GM12878 (cell line): ENCODE measurements at regions not wholly inside any gene's neighbourhood (a gene's known extent, or its start where the extent isn't known, plus 50 kb on each side); places are given as distances from the start of the nearest gene placed in this dataset.

Experiments
- ATAC-seq: fragments of 200-7000 bp; cut with Tn5 transposase; 3 replicates; pipeline ENCODE4 v1.9.1; 2020; ENCODE audit warnings: mild to moderate bottlenecking, moderate library complexity
- BruUV-seq: library from RNA; stranded (reverse); fragments of 400-500 nt; replicated peaks from 2 replicates; lab custom pipeline; 2021; lab: Mats Ljungman, UMichigan
- CTCF ChIA-PET: fragments of 300-600 bp; sonication (Branson Sonifier 250); formaldehyde crosslinking; extraction: SDS; loops from one replicate; lab custom pipeline; 2021; ENCODE audit warnings: inconsistent platforms; lab: Yijun Ruan, JAX
- POLR2A ChIA-PET: fragments of 350-600 bp; formaldehyde crosslinking; extraction: SDS; loops from one replicate; lab custom pipeline; 2021; ENCODE audit warnings: inconsistent platforms; lab: Charles Lee
- RAD21 ChIA-PET: fragments of 300-600 bp; sonication (Branson Sonifier 250); formaldehyde crosslinking; loops from one replicate; lab custom pipeline; 2023; ENCODE audit warnings: antibody characterized with exemption; ENCODE audit not compliant: unreplicated experiment; lab: Charles Lee
- SMC1A ChIA-PET: fragments of 300-600 bp; sonication (Branson Sonifier 250); formaldehyde crosslinking; loops from one replicate; lab custom pipeline; 2023; ENCODE audit not compliant: unreplicated experiment, uncharacterized antibody; lab: Charles Lee
- DNase-seq: peaks from one replicate; pipeline ENCODE4 v3.0.0-alpha.2; 2011; ENCODE audit warnings: low read depth, low spot score
- FAIRE-seq: peaks from 3 replicates; lab custom pipeline; 2011; peaks lifted over from hg19 to GRCh38; lab: Jason Lieb, UNC
- H2AFZ ChIP-seq: 2 replicates; pipeline ENCODE4 v1.6.0; 2011; ENCODE audit warnings: low read depth, low read length, control low read depth; ENCODE audit not compliant: control insufficient read depth
- H3K27ac ChIP-seq: 2 replicates; pipeline ENCODE4 v1.5.1; 2011; ENCODE audit warnings: control low read depth; ENCODE audit not compliant: control insufficient read depth, insufficient read depth
- H3K27me3 ChIP-seq, 2 experiments: replicated peaks in 1 of 2; 2 replicates each; pipeline versions ENCODE4 v1.6.0 to v1.6.1; 2011; ENCODE audit warnings: low read length in 1 of 2; ENCODE audit not compliant: control insufficient read depth in 2 of 2, insufficient read depth in 2 of 2
- H3K36me3 ChIP-seq, 2 experiments: 2 replicates each; pipeline ENCODE4 v1.5.1; 2011; ENCODE audit warnings: low read length in 1 of 2; ENCODE audit not compliant: control insufficient read depth in 2 of 2, insufficient read depth in 2 of 2
- H3K4me1 ChIP-seq: 2 replicates; pipeline ENCODE4 v1.6.1; 2011; ENCODE audit warnings: mild to moderate bottlenecking, low read length, moderate library complexity, mixed read lengths; ENCODE audit not compliant: control insufficient read depth, insufficient read depth
- H3K4me2 ChIP-seq: 2 replicates; pipeline ENCODE4 v1.6.0; 2011; ENCODE audit warnings: control low read depth; ENCODE audit not compliant: control insufficient read depth, insufficient read depth
- H3K4me3 ChIP-seq: fragments of 200-600 bp; sonication (generic); 2 replicates; pipeline ENCODE4 v1.5.1; 2016
- H3K79me2 ChIP-seq: 2 replicates; pipeline ENCODE4 v1.6.0; 2011; ENCODE audit warnings: low read length; ENCODE audit not compliant: control insufficient read depth, insufficient read depth
- H3K9ac ChIP-seq: 2 replicates; pipeline ENCODE4 v1.8.0; 2011; ENCODE audit warnings: low read length, control low read depth, mixed read lengths; ENCODE audit not compliant: control insufficient read depth, insufficient read depth
- H3K9me3 ChIP-seq: replicated peaks from 3 replicates; pipeline ENCODE4 v1.5.1; 2011; ENCODE audit warnings: mild to moderate bottlenecking, low read length; ENCODE audit not compliant: control insufficient read depth, insufficient read depth
- H4K20me1 ChIP-seq: 2 replicates; pipeline ENCODE4 v1.6.0; 2011; ENCODE audit not compliant: control insufficient read depth, insufficient read depth
- CHD1 ChIP-seq: IDR thresholded peaks from 2 replicates; pipeline ENCODE4 v1.6.1; 2012; ENCODE audit warnings: low read depth, low read length, improper control_type of control experiment
- CHD2 ChIP-seq: IDR thresholded peaks from 2 replicates; pipeline ENCODE4 v1.6.1; 2011; ENCODE audit warnings: low read depth, low read length, improper control_type of control experiment, borderline replicate concordance
- EGR1 ChIP-seq, 2 experiments: IDR thresholded peaks; 1 replicate in 1 of 2; 2 replicates in 1 of 2; pipeline ENCODE4 v1.6.1; 2011 to 2012; ENCODE audit warnings: low read depth in 2 of 2, low read length in 2 of 2, borderline replicate concordance in 1 of 2, mild to moderate bottlenecking in 1 of 2, moderate library complexity in 1 of 2
- EZH2 ChIP-seq: IDR thresholded peaks from 2 replicates; pipeline ENCODE4 v1.6.1; 2012; ENCODE audit warnings: low read depth, mild to moderate bottlenecking, control low read depth, inconsistent platforms, low read length, borderline replicate concordance; ENCODE audit not compliant: control insufficient read depth
- FOXM1 ChIP-seq: IDR thresholded peaks from 2 replicates; pipeline ENCODE4 v1.6.1; 2012; ENCODE audit warnings: low read depth, mild to moderate bottlenecking, inconsistent platforms, low read length, moderate library complexity
- GABPA ChIP-seq: IDR thresholded peaks from 2 replicates; pipeline ENCODE4 v1.6.1; 2014; ENCODE audit warnings: antibody characterized with exemption, low read depth, mild to moderate bottlenecking, inconsistent platforms
- IKZF1 ChIP-seq: fragments of 450-650 bp; conservative IDR thresholded peaks from 2 replicates; pipeline ENCODE4 v1.6.1; 2017; ENCODE audit warnings: antibody characterized with exemption, mild to moderate bottlenecking
- MXI1 ChIP-seq: fragments of 150-350 bp; IDR thresholded peaks from 2 replicates; pipeline ENCODE4 v1.6.1; 2011; ENCODE audit warnings: low read depth, mild to moderate bottlenecking, inconsistent platforms, low read length, improper control_type of control experiment
- PML ChIP-seq: IDR thresholded peaks from 2 replicates; pipeline ENCODE4 v1.6.1; 2012; ENCODE audit warnings: low read length, inconsistent platforms
- PRDM15 ChIP-seq: fragments of 450-650 bp; formaldehyde crosslinking; IDR thresholded peaks from 2 replicates; pipeline ENCODE4 v1.4.0; 2020; ENCODE audit warnings: mild to moderate bottlenecking, moderate library complexity
- RB1 ChIP-seq: fragments of 450-650 bp; formaldehyde crosslinking; IDR thresholded peaks from 2 replicates; pipeline ENCODE4 v1.6.1; 2017; ENCODE audit warnings: mild to moderate bottlenecking, borderline replicate concordance
- SREBF2 ChIP-seq: IDR thresholded peaks from 2 replicates; pipeline ENCODE4 v1.6.1; 2012; ENCODE audit warnings: mild to moderate bottlenecking, low read length
- TARDBP ChIP-seq: IDR thresholded peaks from 2 replicates; pipeline ENCODE4 v1.6.1; 2016; ENCODE audit warnings: borderline replicate concordance
- WGBS: methylation state at CpG from one replicate; pipeline ENCODE4 v1.1.6; 2016; ENCODE audit warnings: low lambda C conversion rate; ENCODE audit not compliant: insufficient replicate concordance, insufficient coverage; ENCODE audit errors: missing lambda C conversion rate; 5-methylcytosine and 5-hydroxymethylcytosine counted together
- in situ Hi-C: fragments of 300-500 bp; cut with MboI; formaldehyde crosslinking; loops from 9 replicates; pipeline ENCODE4 v1.14.3; 2018; ENCODE audit warnings: mixed read lengths
- intact Hi-C: fragments of 100-400 bp; cut with micrococcal nuclease; formaldehyde crosslinking; loops from one replicate; pipeline ENCODE4 v1.14.2; 2022; ENCODE audit not compliant: unreplicated experiment
- TF ChIP-seq, protein P1 (sequence below): IDR thresholded peaks from 2 replicates; pipeline ENCODE4 v1.6.1; 2012; ENCODE audit warnings: low read depth, low read length, improper control_type of control experiment

DNA sequence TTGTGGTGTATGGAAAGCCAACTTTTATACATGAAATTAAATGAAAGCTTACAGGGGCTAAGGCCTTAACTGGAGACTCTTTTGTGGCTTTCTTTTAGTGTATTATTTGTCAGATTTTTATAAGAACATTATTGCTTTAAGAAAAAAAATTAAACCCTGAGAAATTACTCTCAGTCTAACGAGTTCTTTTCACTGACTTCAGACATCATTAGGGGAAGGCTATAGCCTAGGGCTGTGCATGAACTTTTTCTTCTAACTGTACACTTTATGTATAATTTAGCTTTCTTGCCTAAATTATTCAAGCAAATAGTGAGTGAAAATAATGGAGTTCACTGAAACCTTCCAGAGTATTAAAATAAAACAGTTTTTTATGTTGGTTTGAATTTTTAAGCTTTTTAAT, 151.1 kb upstream of the MEIS1 start:
- CTCF ChIA-PET: no interaction called here
- no peak for ATAC-seq

GRCh38 chr2:66281980-66282379, 152.9 kb upstream of the MEIS1 start:
- SMC1A ChIA-PET: no interaction called here
- CTCF ChIA-PET: no interaction called here
- ATAC-seq: no peak

More for the DNA sequence above, 151.1 kb upstream of the MEIS1 start:
- intact Hi-C loops (no loop called here), in situ Hi-C loops (no loop called here)
- H3K9ac ChIP-seq: no peak overlapping the region
- TF ChIP-seq, protein P1, sequence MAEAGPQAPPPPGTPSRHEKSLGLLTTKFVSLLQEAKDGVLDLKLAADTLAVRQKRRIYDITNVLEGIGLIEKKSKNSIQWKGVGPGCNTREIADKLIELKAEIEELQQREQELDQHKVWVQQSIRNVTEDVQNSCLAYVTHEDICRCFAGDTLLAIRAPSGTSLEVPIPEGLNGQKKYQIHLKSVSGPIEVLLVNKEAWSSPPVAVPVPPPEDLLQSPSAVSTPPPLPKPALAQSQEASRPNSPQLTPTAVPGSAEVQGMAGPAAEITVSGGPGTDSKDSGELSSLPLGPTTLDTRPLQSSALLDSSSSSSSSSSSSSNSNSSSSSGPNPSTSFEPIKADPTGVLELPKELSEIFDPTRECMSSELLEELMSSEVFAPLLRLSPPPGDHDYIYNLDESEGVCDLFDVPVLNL: no peak
- H3K36me3 ChIP-seq: no peaks in the 10 kb centered on the region
- no peaks in the 10 kb centered on the region for H3K27me3 ChIP-seq
- WGBS: 0% methylated on average over 1 of the region's 1 CpG
- no peak overlapping the region for H2AFZ ChIP-seq
- no peak overlapping the region for H3K4me2 ChIP-seq
- H3K9me3 ChIP-seq: no peaks in the 10 kb centered on the region
- DNase-seq (no peak), FAIRE-seq (no peak)
- POLR2A ChIA-PET: no interaction called here
- SMC1A ChIA-PET: no interaction called here
- H3K4me1 ChIP-seq: no peaks in the 10 kb centered on the region
- no peak overlapping the region for H3K4me3 ChIP-seq
- RAD21 ChIA-PET: no interaction called here
- H4K20me1 ChIP-seq: no peaks in the 10 kb centered on the region
- no peak overlapping the region for H3K27ac ChIP-seq
- H3K79me2 ChIP-seq: no peaks in the 10 kb centered on the region
- no TSS peak for BruUV-seq

More at GRCh38 chr2:66281980-66282379, 152.9 kb upstream of the MEIS1 start:
- no TSS peak for BruUV-seq
- TF ChIP-seq FOXM1 (no peak), CHD2 (no peak), EZH2 (no peak), EGR1 (IDR thresholded peaks at IDR 0.05; ENCODE audit: borderline replicate concordance in 1 of 2, low read depth in 2 of 2, low read length in 2 of 2) (no peak), TARDBP (no peak), PRDM15 (CRISPR knock-in tag) (no peak), GABPA (no peak), PML (no peak), RB1 (no peak), MXI1 (no peak), SREBF2 (no peak), IKZF1 (no peak), CHD1 (no peak)
- H3K79me2 ChIP-seq: no peaks in the 10 kb centered on the region
- intact Hi-C loops: no loop called here
- H3K27ac ChIP-seq: no peak overlapping the region
- RAD21 ChIA-PET: no interaction called here
- FAIRE-seq (no peak), DNase-seq (no peak)
- H3K9ac ChIP-seq: no peak overlapping the region
- H3K27me3 ChIP-seq: no peaks in the 10 kb centered on the region
- H3K9me3 ChIP-seq: no peaks in the 10 kb centered on the region
- in situ Hi-C loops: no loop called here
- H3K36me3 ChIP-seq: no peaks in the 10 kb centered on the region
- no peaks in the 10 kb centered on the region for H4K20me1 ChIP-seq
- no peak overlapping the region for H3K4me2 ChIP-seq
- POLR2A ChIA-PET: no interaction called here
- no peaks in the 10 kb centered on the region for H3K4me1 ChIP-seq
- no peak overlapping the region for H2AFZ ChIP-seq
- no peak overlapping the region for H3K4me3 ChIP-seq
